RWPE1 (cell line): ENCODE measurements at regions not wholly inside any gene's neighbourhood (a gene's known extent, or its start where the extent isn't known, plus 50 kb on each side); places are given as distances from the start of the nearest gene placed in this dataset.

ENCODE experiments used
- CTCF ChIA-PET: fragments of 350-600 bp; sonication (Branson Sonifier 250); formaldehyde crosslinking; extraction: SDS; loops from one replicate; lab custom pipeline; 2021; lab: Yijun Ruan, JAX
- POLR2A ChIA-PET: fragments of 400-600 bp; formaldehyde crosslinking; extraction: SDS; loops from one replicate; lab custom pipeline; 2020; ENCODE audit warnings: antibody characterized with exemption; ENCODE audit not compliant: low non-redundant PET; lab: Yijun Ruan, JAX
- DNase-seq: peaks from one replicate; pipeline ENCODE4 v3.0.0; 2012; ENCODE audit warnings: low spot score
- H3K27ac ChIP-seq: fragments of 450-650 bp; 2 replicates; pipeline ENCODE4 v1.5.1; 2017
- TF ChIP-seq, protein P1 (sequence below): fragments of 450-650 bp; conservative IDR thresholded peaks from 2 replicates; pipeline ENCODE4 v1.5.1; 2017; ENCODE audit warnings: low read depth, mild to moderate bottlenecking

DNA sequence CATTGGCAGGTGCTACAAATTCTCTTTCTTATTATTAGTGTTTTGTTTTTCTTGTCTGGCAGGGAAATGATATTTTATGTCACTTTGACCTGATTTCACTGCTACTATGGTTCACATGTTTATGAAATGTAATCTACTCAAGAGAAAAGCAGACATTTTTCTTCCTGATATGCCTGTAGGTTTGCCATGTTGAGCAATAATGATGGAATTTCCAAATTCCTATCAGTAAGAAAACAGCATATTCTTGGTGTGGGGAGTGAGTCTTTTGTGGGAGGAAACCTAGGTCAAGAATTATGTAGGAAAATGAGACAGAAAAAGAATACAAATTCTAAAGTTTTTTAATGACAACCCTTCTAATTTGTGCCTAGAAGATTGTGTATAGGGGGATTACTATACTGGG lies 356.4 kb downstream of the SLC4A3 start:
- CTCF ChIA-PET = no interaction called here
- no peak overlapping the region for H3K27ac ChIP-seq
- no peak for DNase-seq
- POLR2A ChIA-PET = no interaction called here
- TF ChIP-seq, protein P1, sequence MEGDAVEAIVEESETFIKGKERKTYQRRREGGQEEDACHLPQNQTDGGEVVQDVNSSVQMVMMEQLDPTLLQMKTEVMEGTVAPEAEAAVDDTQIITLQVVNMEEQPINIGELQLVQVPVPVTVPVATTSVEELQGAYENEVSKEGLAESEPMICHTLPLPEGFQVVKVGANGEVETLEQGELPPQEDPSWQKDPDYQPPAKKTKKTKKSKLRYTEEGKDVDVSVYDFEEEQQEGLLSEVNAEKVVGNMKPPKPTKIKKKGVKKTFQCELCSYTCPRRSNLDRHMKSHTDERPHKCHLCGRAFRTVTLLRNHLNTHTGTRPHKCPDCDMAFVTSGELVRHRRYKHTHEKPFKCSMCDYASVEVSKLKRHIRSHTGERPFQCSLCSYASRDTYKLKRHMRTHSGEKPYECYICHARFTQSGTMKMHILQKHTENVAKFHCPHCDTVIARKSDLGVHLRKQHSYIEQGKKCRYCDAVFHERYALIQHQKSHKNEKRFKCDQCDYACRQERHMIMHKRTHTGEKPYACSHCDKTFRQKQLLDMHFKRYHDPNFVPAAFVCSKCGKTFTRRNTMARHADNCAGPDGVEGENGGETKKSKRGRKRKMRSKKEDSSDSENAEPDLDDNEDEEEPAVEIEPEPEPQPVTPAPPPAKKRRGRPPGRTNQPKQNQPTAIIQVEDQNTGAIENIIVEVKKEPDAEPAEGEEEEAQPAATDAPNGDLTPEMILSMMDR = no peak

DNA sequence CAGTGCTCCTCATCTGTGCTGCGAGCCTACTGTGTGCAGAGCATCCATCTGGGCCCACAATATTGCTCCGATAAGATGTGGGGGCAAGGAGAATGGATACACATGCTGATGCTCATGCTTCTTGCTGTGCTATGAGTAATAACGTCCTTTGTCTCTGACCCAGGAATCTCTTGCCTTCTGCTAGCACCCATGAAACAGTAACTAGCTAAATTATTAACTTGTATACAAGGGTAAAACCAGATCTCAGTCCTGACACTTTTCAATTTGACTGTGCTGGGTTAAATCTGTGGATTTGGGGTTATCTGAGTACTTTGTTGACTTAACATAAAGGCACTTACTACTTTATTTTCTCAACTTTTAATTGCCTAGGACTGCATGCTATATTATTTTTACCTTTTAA lies 357.6 kb downstream of the SLC4A3 start:
- ChIA-PET CTCF (interaction anchor here (0.7 kb wide), 1 partner anchor 24 kb away, joined by 4 read pairs; no protein-coding TSS in a partner anchor), POLR2A (no interaction called here)
- no peak for DNase-seq
- TF ChIP-seq, protein P1 = no peak
- no peak overlapping the region for H3K27ac ChIP-seq

DNA sequence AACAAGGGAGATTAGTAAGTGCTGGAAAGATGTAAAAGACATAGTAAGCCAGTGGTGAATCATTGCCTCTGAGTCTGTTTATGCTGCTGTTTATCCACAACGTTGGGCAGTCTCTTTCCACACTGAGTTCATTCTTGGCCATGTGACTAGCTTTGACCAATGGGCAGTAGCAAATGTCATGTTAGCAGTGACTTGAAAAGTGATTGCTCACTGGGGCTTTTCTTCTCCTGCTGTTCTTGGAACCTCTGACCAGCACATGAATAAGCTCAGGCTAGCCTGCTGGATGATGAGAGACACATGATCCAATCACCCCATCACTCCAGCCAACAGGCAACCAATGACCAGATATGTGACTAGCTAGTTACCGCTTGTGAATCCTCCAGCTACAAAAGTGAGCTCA lies 360.4 kb downstream of the SLC4A3 start:
- TF ChIP-seq, protein P1 = no peak
- peak; percentile 60 for DNase-seq
- no peak overlapping the region for H3K27ac ChIP-seq
- ChIA-PET CTCF (no interaction called here), POLR2A (interaction anchor here (0.6 kb wide), 1 partner anchor 414 kb away, joined by 7 read pairs; no protein-coding TSS in a partner anchor)

DNA sequence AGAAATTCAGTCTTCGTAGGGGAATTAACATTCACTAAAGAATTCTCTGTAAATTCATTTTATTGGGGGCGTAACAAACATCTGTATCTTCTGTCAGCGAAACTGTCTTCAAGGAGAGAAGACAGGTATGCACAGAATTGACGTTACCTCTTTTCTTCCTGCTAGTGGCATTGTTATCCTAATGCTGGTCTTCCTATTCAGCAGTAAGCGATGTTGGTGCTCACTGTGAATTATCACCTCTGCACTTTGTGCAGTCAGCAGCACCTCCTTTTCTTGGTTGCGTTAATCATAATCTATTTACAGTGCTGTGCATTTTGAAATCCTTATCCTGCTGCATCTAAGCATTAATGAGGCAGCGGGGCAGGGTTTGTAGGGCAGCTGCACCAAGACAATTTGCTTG lies 362.3 kb downstream of the SLC4A3 start:
- TF ChIP-seq, protein P1 = no peak
- no peak for DNase-seq
- no peak overlapping the region for H3K27ac ChIP-seq
- ChIA-PET CTCF (no interaction called here), POLR2A (no interaction called here)

DNA sequence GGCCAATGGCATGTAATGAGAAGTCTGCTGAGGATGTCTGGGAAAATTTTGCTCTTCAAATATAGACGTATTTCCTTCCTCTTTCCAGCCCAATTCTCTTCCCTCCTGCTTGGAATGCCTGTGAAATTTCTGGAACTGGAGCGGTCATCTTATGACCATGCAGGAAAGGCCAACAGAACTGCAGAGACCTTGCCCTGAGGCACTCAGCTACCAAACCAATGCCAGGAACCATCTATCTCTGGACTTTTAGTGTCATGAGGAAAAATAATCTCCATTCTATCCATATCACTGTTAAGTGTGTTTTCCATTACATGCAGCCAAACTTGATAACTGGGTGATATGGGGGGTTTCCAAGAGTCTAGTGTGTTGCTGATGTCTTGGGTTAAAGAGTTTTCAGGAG lies 363.7 kb downstream of the SLC4A3 start:
- ChIA-PET CTCF (no interaction called here), POLR2A (no interaction called here)
- DNase-seq = no peak
- TF ChIP-seq, protein P1 = no peak
- no peak overlapping the region for H3K27ac ChIP-seq

DNA sequence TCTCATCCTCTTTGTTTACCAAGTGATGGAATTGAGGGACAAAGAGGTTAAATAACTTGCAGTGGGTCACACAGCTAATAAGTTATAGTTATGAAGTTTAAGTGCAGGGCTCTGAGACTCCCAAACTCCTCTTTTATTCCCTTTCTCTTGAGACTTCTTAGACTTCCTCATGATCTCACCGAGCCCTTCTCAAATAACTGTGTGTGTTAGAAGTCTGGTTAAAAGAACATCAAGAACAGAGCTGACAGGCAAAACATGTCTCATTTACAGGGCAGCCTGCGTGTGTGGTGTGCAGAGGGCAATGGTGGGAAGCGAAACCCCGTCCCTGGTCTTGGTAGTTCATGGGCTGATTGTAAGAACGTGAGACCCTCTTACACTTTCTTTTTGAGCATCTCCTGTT lies 368.0 kb downstream of the SLC4A3 start:
- DNase-seq = no peak
- CTCF ChIA-PET = interaction anchor here (0.6 kb wide), 1 partner anchor 353 kb away, joined by 3 read pairs; no protein-coding TSS in a partner anchor
- POLR2A ChIA-PET = no interaction called here
- TF ChIP-seq, protein P1 = no peak
- no peak overlapping the region for H3K27ac ChIP-seq
